A549 (cell line): ENCODE measurements at regions not wholly inside any gene's neighbourhood (a gene's known extent, or its start where the extent isn't known, plus 50 kb on each side); places are given as distances from the start of the nearest gene placed in this dataset.
"Not testable (repeated sequence)": the region's sequence is repeated elsewhere in the genome, so short reads cannot be mapped to it uniquely, and the experiment has no call there.

ENCODE experiments used
- CEBPB ChIP-seq, 2 experiments: fragments of >200 bp in 1 of 2; sonication (Bioruptor Twin) in 1 of 2; formaldehyde crosslinking in 1 of 2; IDR thresholded peaks; 2 replicates each; pipeline ENCODE4 v1.6.1; 2012 to 2016
- CHD2 ChIP-seq: fragments of 150-350 bp; IDR thresholded peaks from 2 replicates; pipeline ENCODE4 v1.6.1; 2014; ENCODE audit warnings: low read length; ENCODE audit not compliant: partially characterized antibody
- JUN ChIP-seq, 2 experiments: fragments of >200 bp; sonication (Bioruptor Twin); formaldehyde crosslinking; IDR thresholded peaks; 2 replicates in 1 of 2; 3 replicates in 1 of 2; pipeline ENCODE4 v1.6.1; 2016 to 2017
- MAFK ChIP-seq: fragments of 450-650 bp; IDR thresholded peaks from 2 replicates; pipeline ENCODE4 v1.6.1; 2014; ENCODE audit not compliant: partially characterized antibody
- MAZ ChIP-seq: fragments of 150-350 bp; IDR thresholded peaks from 2 replicates; pipeline ENCODE4 v1.6.1; 2014; ENCODE audit warnings: antibody characterized with exemption, low read depth, low read length, borderline replicate concordance
- POLR2A ChIP-seq: IDR thresholded peaks from 2 replicates; pipeline ENCODE4 v1.6.1; 2012; ENCODE audit warnings: mild to moderate bottlenecking, low read length
- SMC3 ChIP-seq: fragments of >200 bp; sonication (Bioruptor Twin); formaldehyde crosslinking; IDR thresholded peaks from 3 replicates; pipeline ENCODE4 v1.6.1; 2018; ENCODE audit warnings: inconsistent platforms
- TF ChIP-seq, protein P1 (sequence below): fragments of >200 bp; sonication (Bioruptor Twin); formaldehyde crosslinking; IDR thresholded peaks from 3 replicates; pipeline ENCODE4 v1.5.1; 2016

DNA sequence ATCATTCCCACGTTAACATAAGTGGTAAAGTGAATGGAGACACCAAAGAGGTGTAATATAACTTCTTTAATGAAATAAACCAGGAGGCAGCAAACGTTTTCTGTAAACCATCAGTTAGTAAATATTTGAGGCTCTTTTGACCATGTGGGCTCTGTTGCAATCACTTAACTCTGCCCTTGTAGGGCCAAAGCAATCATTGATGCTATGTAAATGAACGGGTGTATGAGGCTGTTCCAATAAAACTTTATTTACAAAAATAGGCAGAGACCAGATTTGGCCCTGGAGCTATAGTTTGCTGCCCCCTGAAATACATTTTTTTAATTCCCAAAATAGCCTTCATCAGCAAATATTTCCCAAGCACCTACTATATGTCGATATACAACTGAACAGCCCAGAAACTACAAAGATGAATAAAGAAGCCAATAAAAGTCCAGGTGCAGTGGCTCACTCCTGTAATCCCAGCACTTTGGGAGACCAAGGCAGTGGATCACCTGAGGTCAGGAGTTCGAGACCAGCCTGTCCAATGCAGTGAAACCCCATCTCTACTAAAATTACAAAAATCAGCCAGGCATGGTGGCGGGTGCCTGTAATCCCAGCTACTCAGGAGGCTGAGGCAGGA lies 54.3 kb upstream of the NOMO2 start:
- not testable (repeated sequence) for TF ChIP-seq CEBPB (IDR thresholded peaks at IDR 0.05); POLR2A; JUN (IDR thresholded peaks at IDR 0.05); CHD2; SMC3; MAZ
- TF ChIP-seq, protein P1, sequence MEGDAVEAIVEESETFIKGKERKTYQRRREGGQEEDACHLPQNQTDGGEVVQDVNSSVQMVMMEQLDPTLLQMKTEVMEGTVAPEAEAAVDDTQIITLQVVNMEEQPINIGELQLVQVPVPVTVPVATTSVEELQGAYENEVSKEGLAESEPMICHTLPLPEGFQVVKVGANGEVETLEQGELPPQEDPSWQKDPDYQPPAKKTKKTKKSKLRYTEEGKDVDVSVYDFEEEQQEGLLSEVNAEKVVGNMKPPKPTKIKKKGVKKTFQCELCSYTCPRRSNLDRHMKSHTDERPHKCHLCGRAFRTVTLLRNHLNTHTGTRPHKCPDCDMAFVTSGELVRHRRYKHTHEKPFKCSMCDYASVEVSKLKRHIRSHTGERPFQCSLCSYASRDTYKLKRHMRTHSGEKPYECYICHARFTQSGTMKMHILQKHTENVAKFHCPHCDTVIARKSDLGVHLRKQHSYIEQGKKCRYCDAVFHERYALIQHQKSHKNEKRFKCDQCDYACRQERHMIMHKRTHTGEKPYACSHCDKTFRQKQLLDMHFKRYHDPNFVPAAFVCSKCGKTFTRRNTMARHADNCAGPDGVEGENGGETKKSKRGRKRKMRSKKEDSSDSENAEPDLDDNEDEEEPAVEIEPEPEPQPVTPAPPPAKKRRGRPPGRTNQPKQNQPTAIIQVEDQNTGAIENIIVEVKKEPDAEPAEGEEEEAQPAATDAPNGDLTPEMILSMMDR = not testable (repeated sequence)
- TF ChIP-seq MAFK = peak; percentile 20
